ENCODE measurements at regions not wholly inside any gene's neighbourhood (a gene's known extent, or its start where the extent isn't known, plus 50 kb on each side); places are given as distances from the start of the nearest gene placed in this dataset.
"Not testable (repeated sequence)": the region's sequence is repeated elsewhere in the genome, so short reads cannot be mapped to it uniquely, and the experiment has no call there.

- DNase-seq (ENCODE audit: low spot score), result no peak
Measured at GRCh38 chr16:24624102-24624501, 84.7 kb downstream of the RBBP6 start.

- no peak for DNase-seq (ENCODE audit: low spot score)
Measured at GRCh38 chr16:24626256-24626655, 86.9 kb downstream of the RBBP6 start.

GRCh38 chr16:24634919-24635318 lies 94.5 kb upstream of the TNRC6A start:
- no peak for DNase-seq (ENCODE audit: low spot score)

GRCh38 chr16:24635900-24636610 lies 93.4 kb upstream of the TNRC6A start:
- DNase-seq (ENCODE audit: low spot score), result peak; percentile 59

GRCh38 chr16:24639769-24640168 lies 89.7 kb upstream of the TNRC6A start:
- DNase-seq (ENCODE audit: low spot score), result no peak

GRCh38 chr16:24643489-24643888 lies 86.0 kb upstream of the TNRC6A start:
- DNase-seq (ENCODE audit: low spot score), result no peak

GRCh38 chr16:24645739-24646645 lies 83.5 kb upstream of the TNRC6A start:
- no peak for DNase-seq (ENCODE audit: low spot score)

GRCh38 chr16:24646646-24646995 lies 82.8 kb upstream of the TNRC6A start:
- DNase-seq (ENCODE audit: low spot score), result no peak

GRCh38 chr16:24652209-24652712 lies 77.2 kb upstream of the TNRC6A start:
- no peak for DNase-seq (ENCODE audit: low spot score)

- no peak for DNase-seq (ENCODE audit: low spot score)
Measured at GRCh38 chr16:24652803-24653202, 76.6 kb upstream of the TNRC6A start.

GRCh38 chr16:24653725-24654124 lies 75.7 kb upstream of the TNRC6A start:
- no peak for DNase-seq (ENCODE audit: low spot score)

GRCh38 chr16:24665942-24666341 lies 63.5 kb upstream of the TNRC6A start:
- DNase-seq (ENCODE audit: low spot score), result not testable (repeated sequence)

- no peak for DNase-seq (ENCODE audit: low spot score)
Measured at GRCh38 chr16:24667244-24667764, 62.1 kb upstream of the TNRC6A start.

- DNase-seq (ENCODE audit: low spot score), result peak; percentile 15
Measured at GRCh38 chr16:24668481-24669061, 60.9 kb upstream of the TNRC6A start.

GRCh38 chr16:24670623-24671454 lies 58.6 kb upstream of the TNRC6A start:
- peak; percentile 89 for DNase-seq (ENCODE audit: low spot score)

- no peak for DNase-seq (ENCODE audit: low spot score)
Measured at GRCh38 chr16:24671455-24671954, 57.9 kb upstream of the TNRC6A start.

GRCh38 chr16:24673155-24673554 lies 56.3 kb upstream of the TNRC6A start:
- DNase-seq (ENCODE audit: low spot score), result no peak

- no peak for DNase-seq (ENCODE audit: low spot score)
Measured at GRCh38 chr16:24674877-24675276, 54.6 kb upstream of the TNRC6A start.

GRCh38 chr16:24677388-24677787 lies 52.1 kb upstream of the TNRC6A start:
- no peak for DNase-seq (ENCODE audit: low spot score)
